GM13976 (cell line): ENCODE measurements at regions not wholly inside any gene's neighbourhood (a gene's known extent, or its start where the extent isn't known, plus 50 kb on each side); places are given as distances from the start of the nearest gene placed in this dataset.

Experiments used
- DNase-seq: peaks from one replicate; pipeline ENCODE4 v3.0.0; 2012; ENCODE audit warnings: low spot score
- in situ Hi-C: fragments of 300-500 bp; cut with MboI; formaldehyde crosslinking; loops from one replicate; pipeline ENCODE4 v1.12.0; 2022; ENCODE audit warnings: low sequenced_read_pairs, mixed read lengths, inconsistent platforms; ENCODE audit not compliant: unreplicated experiment
- TF ChIP-seq, protein P1 (sequence below): IDR thresholded peaks from 2 replicates; pipeline ENCODE4 v1.5.1; 2012; ENCODE audit warnings: borderline replicate concordance, mild to moderate bottlenecking; ENCODE audit not compliant: insufficient read depth; ENCODE audit errors: extremely low read depth, missing control alignments, control extremely low read depth

DNA sequence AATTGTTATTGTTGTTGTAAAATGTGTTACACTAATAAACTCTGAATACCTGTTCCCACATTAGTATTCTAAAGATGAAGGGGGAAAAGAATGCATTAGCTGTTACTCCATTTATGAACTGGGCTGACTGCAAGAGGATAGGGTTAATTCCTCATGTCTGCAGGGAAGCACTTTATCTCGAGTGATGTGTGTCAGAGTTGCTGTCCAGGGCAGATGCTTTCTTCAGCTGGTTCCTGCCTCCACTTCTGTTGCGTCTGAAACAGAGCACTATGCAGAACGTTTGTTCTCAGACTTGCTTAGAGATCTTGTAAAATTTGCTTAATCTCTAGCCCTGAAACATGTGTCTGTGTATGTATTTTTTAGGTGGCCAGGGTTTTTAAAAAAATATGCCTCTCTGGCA, 318.8 kb downstream of the SPRY2 start:
- DNase-seq, result no peak
- in situ Hi-C loops, result no loop called here
- TF ChIP-seq, protein P1, sequence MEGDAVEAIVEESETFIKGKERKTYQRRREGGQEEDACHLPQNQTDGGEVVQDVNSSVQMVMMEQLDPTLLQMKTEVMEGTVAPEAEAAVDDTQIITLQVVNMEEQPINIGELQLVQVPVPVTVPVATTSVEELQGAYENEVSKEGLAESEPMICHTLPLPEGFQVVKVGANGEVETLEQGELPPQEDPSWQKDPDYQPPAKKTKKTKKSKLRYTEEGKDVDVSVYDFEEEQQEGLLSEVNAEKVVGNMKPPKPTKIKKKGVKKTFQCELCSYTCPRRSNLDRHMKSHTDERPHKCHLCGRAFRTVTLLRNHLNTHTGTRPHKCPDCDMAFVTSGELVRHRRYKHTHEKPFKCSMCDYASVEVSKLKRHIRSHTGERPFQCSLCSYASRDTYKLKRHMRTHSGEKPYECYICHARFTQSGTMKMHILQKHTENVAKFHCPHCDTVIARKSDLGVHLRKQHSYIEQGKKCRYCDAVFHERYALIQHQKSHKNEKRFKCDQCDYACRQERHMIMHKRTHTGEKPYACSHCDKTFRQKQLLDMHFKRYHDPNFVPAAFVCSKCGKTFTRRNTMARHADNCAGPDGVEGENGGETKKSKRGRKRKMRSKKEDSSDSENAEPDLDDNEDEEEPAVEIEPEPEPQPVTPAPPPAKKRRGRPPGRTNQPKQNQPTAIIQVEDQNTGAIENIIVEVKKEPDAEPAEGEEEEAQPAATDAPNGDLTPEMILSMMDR, result no peak

DNA sequence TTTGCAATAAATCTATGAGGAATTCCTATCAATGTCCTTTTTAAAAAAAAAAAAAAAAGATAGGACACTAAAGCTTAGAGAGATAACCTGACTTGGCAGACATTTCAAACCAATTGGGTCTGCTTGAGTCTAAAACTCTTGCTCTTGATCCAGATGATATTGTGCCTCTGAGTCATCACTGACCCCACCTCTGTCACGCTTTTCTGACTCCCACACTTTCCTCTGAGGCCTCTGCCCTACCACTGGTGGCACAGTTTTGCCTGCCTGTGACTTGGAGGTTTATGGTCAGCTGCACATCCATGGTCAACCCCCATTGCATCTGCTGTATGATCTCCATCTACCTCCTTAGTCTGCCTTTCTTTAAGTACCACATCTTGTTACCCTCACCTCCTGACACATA, 328.7 kb downstream of the SPRY2 start:
- TF ChIP-seq, protein P1, result no peak
- in situ Hi-C loops, result no loop called here
- no peak for DNase-seq

DNA sequence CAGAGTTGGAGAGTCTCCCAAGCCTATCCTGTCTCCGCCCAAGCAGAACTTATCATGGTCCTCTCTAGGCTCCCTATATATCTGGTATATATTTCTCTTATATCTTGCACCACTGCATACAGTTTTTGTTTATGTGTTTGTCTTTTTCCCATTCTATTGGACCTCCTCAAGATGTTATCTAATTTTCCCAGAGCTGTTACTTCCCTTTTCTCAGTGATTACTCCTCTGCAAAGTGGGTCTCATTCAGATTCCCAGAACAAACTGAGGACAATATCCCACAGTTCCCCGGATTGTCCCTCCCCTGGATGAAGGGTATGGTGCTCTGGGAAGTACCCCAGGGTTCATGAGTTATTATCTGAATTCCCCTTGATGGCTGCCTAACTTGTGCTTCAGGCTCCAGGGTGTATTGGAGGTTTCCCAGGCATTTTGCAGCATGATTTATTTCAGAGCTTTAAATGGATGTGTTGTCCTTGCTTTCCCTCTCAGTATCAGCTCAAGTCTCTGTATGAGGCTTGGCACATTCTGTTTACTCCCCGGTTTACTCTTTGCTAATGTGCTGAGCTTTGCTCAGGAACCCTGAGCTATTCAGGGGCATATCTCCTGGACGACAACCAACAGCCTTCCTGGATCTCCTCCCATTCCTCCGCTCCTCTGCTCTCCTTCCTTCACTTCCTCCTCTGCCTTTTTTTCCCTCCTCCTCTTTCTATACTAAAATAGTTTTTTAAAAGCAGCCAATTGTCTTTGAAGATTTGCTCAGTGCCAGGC, 329.3 kb downstream of the SPRY2 start:
- in situ Hi-C loops, result no loop called here
- TF ChIP-seq, protein P1, result no peak
- DNase-seq, result no peak

DNA sequence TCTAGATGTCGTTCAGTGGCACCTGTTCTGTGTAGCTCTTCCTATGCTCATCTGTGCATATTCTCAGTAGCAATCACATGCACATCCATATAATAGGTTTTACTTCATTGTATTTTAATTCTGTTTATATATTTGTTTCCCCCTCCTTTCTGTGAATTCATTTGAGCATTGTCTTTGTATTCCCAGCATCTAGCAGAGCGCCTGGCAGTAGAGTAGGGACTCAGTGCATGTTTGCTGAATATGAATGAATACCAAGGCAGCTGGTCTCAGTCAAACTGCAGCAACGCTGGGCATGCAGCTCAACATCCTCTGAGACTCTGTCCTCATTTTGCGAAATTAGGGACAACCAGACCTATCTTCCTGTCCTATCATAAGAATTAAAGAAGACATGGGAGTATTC, 330.1 kb downstream of the SPRY2 start:
- in situ Hi-C loops, result no loop called here
- DNase-seq, result no peak
- TF ChIP-seq, protein P1, result no peak

DNA sequence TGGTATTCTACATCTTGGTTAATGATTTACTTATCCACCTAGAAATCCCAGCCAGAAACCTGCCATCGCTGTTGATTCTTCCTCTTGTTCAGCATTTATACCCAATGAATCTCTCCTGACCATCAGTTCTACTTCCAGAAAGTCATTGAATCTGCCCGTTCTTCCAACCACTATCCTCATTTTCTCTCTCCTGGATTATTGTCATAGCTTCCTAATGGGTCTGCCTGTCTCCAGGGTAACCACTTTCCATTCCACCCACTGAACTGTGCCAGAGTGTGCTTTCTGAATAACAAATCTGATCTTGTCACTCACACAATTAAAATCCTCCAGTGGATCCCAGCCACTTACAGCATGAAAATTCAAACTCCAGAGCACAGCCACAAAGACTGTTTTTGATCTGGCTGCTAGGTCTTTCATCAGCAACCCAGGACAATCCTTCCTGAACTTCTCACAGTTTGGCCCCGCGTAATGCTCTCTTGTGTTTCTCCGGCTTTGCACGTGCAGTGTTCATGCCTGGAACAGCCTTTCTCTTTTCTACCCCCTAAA, 330.6 kb downstream of the SPRY2 start:
- no peak for DNase-seq
- in situ Hi-C loops, result no loop called here
- TF ChIP-seq, protein P1, result no peak

DNA sequence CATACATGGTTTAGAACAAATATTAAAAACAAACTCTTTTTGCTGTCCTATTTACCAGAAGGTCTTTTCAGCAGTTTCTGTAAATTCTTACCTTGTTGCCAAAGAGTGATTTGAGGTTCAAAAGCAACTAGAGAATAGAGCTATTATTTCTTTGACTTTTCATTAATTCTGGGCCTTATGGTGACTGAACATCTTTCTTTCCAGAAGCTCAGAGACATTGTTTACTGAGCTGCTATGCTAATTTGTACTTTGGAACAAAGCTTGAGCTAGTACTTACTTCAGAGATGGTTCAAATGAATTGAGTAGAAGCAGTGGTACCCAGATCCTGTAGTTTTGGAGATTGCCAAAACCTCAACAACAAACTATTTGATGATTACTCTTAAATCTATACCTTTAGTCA, 331.2 kb downstream of the SPRY2 start:
- in situ Hi-C loops, result no loop called here
- TF ChIP-seq, protein P1, result no peak
- no peak for DNase-seq

DNA sequence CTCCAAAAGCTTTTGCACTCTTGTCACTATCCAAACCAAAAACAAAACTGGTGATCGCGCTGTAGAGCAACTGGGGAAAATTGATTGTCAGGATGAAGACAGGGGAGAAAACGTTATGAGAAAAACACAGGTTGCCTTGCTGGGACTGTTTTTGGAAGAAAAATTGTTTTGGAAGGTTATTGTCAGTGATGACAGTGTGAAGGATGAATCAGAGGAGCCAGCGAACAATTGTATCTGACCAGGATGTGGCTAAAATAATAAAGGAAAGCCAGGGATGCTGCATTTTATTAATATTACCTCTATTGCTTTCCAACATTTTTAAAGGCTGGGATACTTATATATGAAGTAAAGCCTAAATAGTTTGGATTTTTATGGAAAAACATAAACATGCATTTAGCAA, 334.0 kb downstream of the SPRY2 start:
- TF ChIP-seq, protein P1, result no peak
- in situ Hi-C loops, result no loop called here

More for the DNA sequence above, 334.0 kb downstream of the SPRY2 start:
- DNase-seq, result no peak
